Peyer's patch (tissue), 4 donors: ENCODE measurements at regions not wholly inside any gene's neighbourhood (a gene's known extent, or its start where the extent isn't known, plus 50 kb on each side); places are given as distances from the start of the nearest gene placed in this dataset.

Experiments
- CTCF ChIP-seq, 6 experiments: fragments of 450-650 bp in 4 of 6; fragments of 200-600 bp in 2 of 6; sonication (generic) in 1 of 6; IDR thresholded peaks; one replicate each; pipeline ENCODE4 v1.5.1; 2017 to 2019; ENCODE audit warnings: antibody characterized with exemption in 6 of 6, mild to moderate bottlenecking in 3 of 6, moderate library complexity in 1 of 6
- POLR2A ChIP-seq, 2 donors: fragments of 450-650 bp; IDR thresholded peaks; one replicate each; pipeline ENCODE4 v1.5.1; 2017; ENCODE audit warnings: antibody characterized with exemption in 2 of 2, mild to moderate bottlenecking in 2 of 2, moderate library complexity in 2 of 2

- TF ChIP-seq CTCF (IDR thresholded peaks at IDR 0.05) (no peak), POLR2A (IDR thresholded peaks at IDR 0.05) (no peak)
Measured at GRCh38 chr3:144104679-144105078, 133.1 kb downstream of the DIPK2A start.
